RWPE2 (cell line): ENCODE measurements at regions not wholly inside any gene's neighbourhood (a gene's known extent, or its start where the extent isn't known, plus 50 kb on each side); places are given as distances from the start of the nearest gene placed in this dataset.

ENCODE experiments used
- ATAC-seq: fragments of 200-7000 bp; cut with Tn5 transposase; 3 replicates; pipeline ENCODE4 v1.9.1; 2021; ENCODE audit warnings: low read depth
- DNase-seq: peaks from one replicate; pipeline ENCODE4 v3.0.0-alpha.2; 2020; ENCODE audit warnings: low spot score
- H3K27ac ChIP-seq: fragments of 450-650 bp; 2 replicates; pipeline ENCODE4 v1.5.1; 2017; ENCODE audit warnings: mild to moderate bottlenecking; ENCODE audit not compliant: poor library complexity, severe bottlenecking
- H3K27me3 ChIP-seq: fragments of 250-450 bp; sonication (Bioruptor Pico); 2 replicates; pipeline ENCODE4 v1.5.1; 2021; ENCODE audit warnings: mild to moderate bottlenecking, moderate library complexity; ENCODE audit not compliant: insufficient read depth, poor library complexity, severe bottlenecking
- H3K36me3 ChIP-seq: fragments of 250-450 bp; sonication (Bioruptor Pico); 2 replicates; pipeline ENCODE4 v1.5.1; 2020; ENCODE audit warnings: low read depth, mild to moderate bottlenecking, moderate library complexity
- H3K4me1 ChIP-seq: fragments of 250-450 bp; sonication (Bioruptor Pico); 2 replicates; pipeline ENCODE4 v1.5.1; 2021; ENCODE audit warnings: mild to moderate bottlenecking, moderate library complexity; ENCODE audit not compliant: insufficient read depth, poor library complexity, severe bottlenecking
- H3K4me3 ChIP-seq: fragments of 250-450 bp; sonication (Bioruptor Pico); 2 replicates; pipeline ENCODE4 v1.5.1; 2021; ENCODE audit warnings: mild to moderate bottlenecking, moderate library complexity; ENCODE audit not compliant: severe bottlenecking
- H3K9me3 ChIP-seq: fragments of 250-450 bp; sonication (Bioruptor Pico); 2 replicates; pipeline ENCODE4 v1.5.1; 2021; ENCODE audit warnings: mild to moderate bottlenecking, moderate library complexity; ENCODE audit not compliant: severe bottlenecking
- CTCF ChIP-seq: fragments of 450-650 bp; IDR thresholded peaks from one replicate; pipeline ENCODE4 v1.5.1; 2017; ENCODE audit warnings: mild to moderate bottlenecking, moderate library complexity; ENCODE audit not compliant: poor library complexity, severe bottlenecking

- DNase-seq: no peak
- TF ChIP-seq CTCF: no peak
Measured at GRCh38 chr2:221850076-221850475, 278.0 kb upstream of the EPHA4 start.

GRCh38 chr2:221848286-221848685, 276.2 kb upstream of the EPHA4 start:
- no peaks in the 10 kb centered on the region for H3K9me3 ChIP-seq
- H3K4me3 ChIP-seq: no peak overlapping the region
- no peaks in the 10 kb centered on the region for H3K4me1 ChIP-seq
- no peaks in the 10 kb centered on the region for H3K27me3 ChIP-seq
- no peaks in the 10 kb centered on the region for H3K36me3 ChIP-seq
- no peak for DNase-seq
- ATAC-seq: no peak
- no peak for TF ChIP-seq CTCF
- H3K27ac ChIP-seq: no peak overlapping the region

More at GRCh38 chr2:221850076-221850475, 278.0 kb upstream of the EPHA4 start:
- no peaks in the 10 kb centered on the region for H3K9me3 ChIP-seq
- H3K36me3 ChIP-seq: no peaks in the 10 kb centered on the region
- no peak for ATAC-seq
- H3K27ac ChIP-seq: no peak overlapping the region
- H3K4me1 ChIP-seq: no peaks in the 10 kb centered on the region
- H3K27me3 ChIP-seq: no peaks in the 10 kb centered on the region
- H3K4me3 ChIP-seq: no peak overlapping the region

GRCh38 chr2:221845021-221845365, 272.9 kb upstream of the EPHA4 start:
- H3K4me3 ChIP-seq: no peak overlapping the region
- H3K27me3 ChIP-seq: no peaks in the 10 kb centered on the region
- DNase-seq: no peak
- H3K27ac ChIP-seq: no peak overlapping the region
- ATAC-seq: no peak
- TF ChIP-seq CTCF: no peak
- H3K4me1 ChIP-seq: no peaks in the 10 kb centered on the region
- H3K36me3 ChIP-seq: no peaks in the 10 kb centered on the region
- no peaks in the 10 kb centered on the region for H3K9me3 ChIP-seq

- no peaks in the 10 kb centered on the region for H3K27me3 ChIP-seq
- no peaks in the 10 kb centered on the region for H3K36me3 ChIP-seq
- H3K4me3 ChIP-seq: no peak overlapping the region
- no peak for DNase-seq
- no peak overlapping the region for H3K27ac ChIP-seq
- H3K9me3 ChIP-seq: no peaks in the 10 kb centered on the region
- ATAC-seq: no peak
- H3K4me1 ChIP-seq: no peaks in the 10 kb centered on the region
- no peak for TF ChIP-seq CTCF
Measured at GRCh38 chr2:221844212-221845020, 272.3 kb upstream of the EPHA4 start.

- H3K4me3 ChIP-seq: no peak overlapping the region
- DNase-seq: no peak
- no peak for TF ChIP-seq CTCF
Measured at GRCh38 chr2:221836095-221836494, 264.0 kb upstream of the EPHA4 start.

More at GRCh38 chr2:221836095-221836494, 264.0 kb upstream of the EPHA4 start:
- ATAC-seq: no peak
- no peaks in the 10 kb centered on the region for H3K36me3 ChIP-seq
- H3K9me3 ChIP-seq: no peaks in the 10 kb centered on the region
- no peaks in the 10 kb centered on the region for H3K4me1 ChIP-seq
- no peak overlapping the region for H3K27ac ChIP-seq
- H3K27me3 ChIP-seq: peaks cover 5% of the 10 kb centered on the region
